ENCODE measurements at regions not wholly inside any gene's neighbourhood (a gene's known extent, or its start where the extent isn't known, plus 50 kb on each side); places are given as distances from the start of the nearest gene placed in this dataset.

- Histone ChIP-seq H3K27me3 (ENCODE audit: control insufficient read depth in 2 of 2, insufficient read depth in 2 of 2, low read length in 2 of 2) (no peaks in the 10 kb centered on the region), H3K27ac (ENCODE audit: low read depth in 2 of 2, low read length in 2 of 2) (no peak overlapping the region), H3K9ac (ENCODE audit: low read depth in 1 of 2, low read length in 2 of 2) (no peak overlapping the region), H3K4me1 (ENCODE audit: control insufficient read depth in 2 of 2, insufficient read depth in 2 of 2, low read length in 2 of 2) (no peaks in the 10 kb centered on the region), H3K9me3 (ENCODE audit: control insufficient read depth in 2 of 2, low read length in 2 of 2) (no peaks in the 10 kb centered on the region), H3K4me3 (ENCODE audit: low read length in 2 of 2) (no peak overlapping the region), H3K36me3 (ENCODE audit: control insufficient read depth in 2 of 2, insufficient read depth in 2 of 2, low read length in 2 of 2) (no peaks in the 10 kb centered on the region)
Measured at GRCh38 chr16:49051576-49051975, 230.1 kb downstream of the CBLN1 start.

- Histone ChIP-seq H3K27ac (ENCODE audit: low read depth in 2 of 2, low read length in 2 of 2) (no peak overlapping the region), H3K9ac (ENCODE audit: low read depth in 1 of 2, low read length in 2 of 2) (no peak overlapping the region), H3K4me1 (ENCODE audit: control insufficient read depth in 2 of 2, insufficient read depth in 2 of 2, low read length in 2 of 2) (no peaks in the 10 kb centered on the region), H3K27me3 (ENCODE audit: control insufficient read depth in 2 of 2, insufficient read depth in 2 of 2, low read length in 2 of 2) (no peaks in the 10 kb centered on the region), H3K9me3 (ENCODE audit: control insufficient read depth in 2 of 2, low read length in 2 of 2) (no peaks in the 10 kb centered on the region), H3K36me3 (ENCODE audit: control insufficient read depth in 2 of 2, insufficient read depth in 2 of 2, low read length in 2 of 2) (no peaks in the 10 kb centered on the region), H3K4me3 (ENCODE audit: low read length in 2 of 2) (no peak overlapping the region)
Measured at GRCh38 chr16:49050607-49051006, 231.0 kb downstream of the CBLN1 start.

- Histone ChIP-seq H3K27me3 (ENCODE audit: control insufficient read depth in 2 of 2, insufficient read depth in 2 of 2, low read length in 2 of 2) (no peaks in the 10 kb centered on the region), H3K27ac (ENCODE audit: low read depth in 2 of 2, low read length in 2 of 2) (no peak overlapping the region), H3K9ac (ENCODE audit: low read depth in 1 of 2, low read length in 2 of 2) (no peak overlapping the region), H3K4me3 (ENCODE audit: low read length in 2 of 2) (no peak overlapping the region), H3K9me3 (ENCODE audit: control insufficient read depth in 2 of 2, low read length in 2 of 2) (no peaks in the 10 kb centered on the region), H3K36me3 (ENCODE audit: control insufficient read depth in 2 of 2, insufficient read depth in 2 of 2, low read length in 2 of 2) (no peaks in the 10 kb centered on the region), H3K4me1 (ENCODE audit: control insufficient read depth in 2 of 2, insufficient read depth in 2 of 2, low read length in 2 of 2) (no peaks in the 10 kb centered on the region)
Measured at GRCh38 chr16:49049644-49050043, 232.0 kb downstream of the CBLN1 start.

GRCh38 chr16:49049191-49049590 is 232.4 kb downstream of the CBLN1 start:
- Histone ChIP-seq H3K27ac (ENCODE audit: low read depth in 2 of 2, low read length in 2 of 2) (no peak overlapping the region), H3K4me3 (ENCODE audit: low read length in 2 of 2) (no peak overlapping the region), H3K9ac (ENCODE audit: low read depth in 1 of 2, low read length in 2 of 2) (no peak overlapping the region), H3K36me3 (ENCODE audit: control insufficient read depth in 2 of 2, insufficient read depth in 2 of 2, low read length in 2 of 2) (no peaks in the 10 kb centered on the region), H3K9me3 (ENCODE audit: control insufficient read depth in 2 of 2, low read length in 2 of 2) (no peaks in the 10 kb centered on the region), H3K27me3 (ENCODE audit: control insufficient read depth in 2 of 2, insufficient read depth in 2 of 2, low read length in 2 of 2) (no peaks in the 10 kb centered on the region), H3K4me1 (ENCODE audit: control insufficient read depth in 2 of 2, insufficient read depth in 2 of 2, low read length in 2 of 2) (no peaks in the 10 kb centered on the region)

GRCh38 chr16:49048557-49048956 is 233.1 kb downstream of the CBLN1 start:
- H3K9me3 ChIP-seq (ENCODE audit: control insufficient read depth in 2 of 2, low read length in 2 of 2), result no peaks in the 10 kb centered on the region
- no peaks in the 10 kb centered on the region for H3K27me3 ChIP-seq (ENCODE audit: control insufficient read depth in 2 of 2, insufficient read depth in 2 of 2, low read length in 2 of 2)
- no peaks in the 10 kb centered on the region for H3K4me1 ChIP-seq (ENCODE audit: control insufficient read depth in 2 of 2, insufficient read depth in 2 of 2, low read length in 2 of 2)
- H3K9ac ChIP-seq (ENCODE audit: low read depth in 1 of 2, low read length in 2 of 2), result no peak overlapping the region
- no peak overlapping the region for H3K4me3 ChIP-seq (ENCODE audit: low read length in 2 of 2)
- no peak overlapping the region for H3K27ac ChIP-seq (ENCODE audit: low read depth in 2 of 2, low read length in 2 of 2)
- no peaks in the 10 kb centered on the region for H3K36me3 ChIP-seq (ENCODE audit: control insufficient read depth in 2 of 2, insufficient read depth in 2 of 2, low read length in 2 of 2)

GRCh38 chr16:49036126-49036525 is 245.5 kb downstream of the CBLN1 start:
- Histone ChIP-seq H3K4me3 (ENCODE audit: low read length in 2 of 2) (no peak overlapping the region), H3K9ac (ENCODE audit: low read depth in 1 of 2, low read length in 2 of 2) (no peak overlapping the region), H3K27me3 (ENCODE audit: control insufficient read depth in 2 of 2, insufficient read depth in 2 of 2, low read length in 2 of 2) (no peaks in the 10 kb centered on the region), H3K36me3 (ENCODE audit: control insufficient read depth in 2 of 2, insufficient read depth in 2 of 2, low read length in 2 of 2) (no peaks in the 10 kb centered on the region), H3K27ac (ENCODE audit: low read depth in 2 of 2, low read length in 2 of 2) (no peak overlapping the region), H3K4me1 (ENCODE audit: control insufficient read depth in 2 of 2, insufficient read depth in 2 of 2, low read length in 2 of 2) (no peaks in the 10 kb centered on the region), H3K9me3 (ENCODE audit: control insufficient read depth in 2 of 2, low read length in 2 of 2) (no peaks in the 10 kb centered on the region)

GRCh38 chr16:49027420-49027819 is 254.2 kb downstream of the CBLN1 start:
- Histone ChIP-seq H3K36me3 (ENCODE audit: control insufficient read depth in 2 of 2, insufficient read depth in 2 of 2, low read length in 2 of 2) (no peaks in the 10 kb centered on the region), H3K27ac (ENCODE audit: low read depth in 2 of 2, low read length in 2 of 2) (no peak overlapping the region), H3K27me3 (ENCODE audit: control insufficient read depth in 2 of 2, insufficient read depth in 2 of 2, low read length in 2 of 2) (no peaks in the 10 kb centered on the region), H3K4me3 (ENCODE audit: low read length in 2 of 2) (no peak overlapping the region), H3K4me1 (ENCODE audit: control insufficient read depth in 2 of 2, insufficient read depth in 2 of 2, low read length in 2 of 2) (no peaks in the 10 kb centered on the region), H3K9me3 (ENCODE audit: control insufficient read depth in 2 of 2, low read length in 2 of 2) (no peaks in the 10 kb centered on the region), H3K9ac (ENCODE audit: low read depth in 1 of 2, low read length in 2 of 2) (no peak overlapping the region)

- H3K36me3 ChIP-seq (ENCODE audit: control insufficient read depth in 2 of 2, insufficient read depth in 2 of 2, low read length in 2 of 2), result no peaks in the 10 kb centered on the region
- H3K27me3 ChIP-seq (ENCODE audit: control insufficient read depth in 2 of 2, insufficient read depth in 2 of 2, low read length in 2 of 2), result no peaks in the 10 kb centered on the region
- no peaks in the 10 kb centered on the region for H3K9me3 ChIP-seq (ENCODE audit: control insufficient read depth in 2 of 2, low read length in 2 of 2)
Measured at GRCh38 chr16:49026566-49027181, 255.0 kb downstream of the CBLN1 start.

GRCh38 chr16:49024896-49025295 is 256.7 kb downstream of the CBLN1 start:
- no peaks in the 10 kb centered on the region for H3K4me1 ChIP-seq (ENCODE audit: control insufficient read depth in 2 of 2, insufficient read depth in 2 of 2, low read length in 2 of 2)
- peaks cover 0 to 9% of the 10 kb centered on the region in 2 donors for H3K27me3 ChIP-seq (ENCODE audit: control insufficient read depth in 2 of 2, insufficient read depth in 2 of 2, low read length in 2 of 2)
- H3K36me3 ChIP-seq (ENCODE audit: control insufficient read depth in 2 of 2, insufficient read depth in 2 of 2, low read length in 2 of 2), result no peaks in the 10 kb centered on the region
- H3K9ac ChIP-seq (ENCODE audit: low read depth in 1 of 2, low read length in 2 of 2), result no peak overlapping the region
- H3K27ac ChIP-seq (ENCODE audit: low read depth in 2 of 2, low read length in 2 of 2), result no peak overlapping the region
- no peak overlapping the region for H3K4me3 ChIP-seq (ENCODE audit: low read length in 2 of 2)
- no peaks in the 10 kb centered on the region for H3K9me3 ChIP-seq (ENCODE audit: control insufficient read depth in 2 of 2, low read length in 2 of 2)

More at GRCh38 chr16:49026566-49027181, 255.0 kb downstream of the CBLN1 start:
- H3K9ac ChIP-seq (ENCODE audit: low read depth in 1 of 2, low read length in 2 of 2), result no peak overlapping the region
- H3K4me1 ChIP-seq (ENCODE audit: control insufficient read depth in 2 of 2, insufficient read depth in 2 of 2, low read length in 2 of 2), result no peaks in the 10 kb centered on the region
- no peak overlapping the region for H3K27ac ChIP-seq (ENCODE audit: low read depth in 2 of 2, low read length in 2 of 2)
- H3K4me3 ChIP-seq (ENCODE audit: low read length in 2 of 2), result no peak overlapping the region

- Histone ChIP-seq H3K36me3 (ENCODE audit: control insufficient read depth in 2 of 2, insufficient read depth in 2 of 2, low read length in 2 of 2) (no peaks in the 10 kb centered on the region), H3K4me1 (ENCODE audit: control insufficient read depth in 2 of 2, insufficient read depth in 2 of 2, low read length in 2 of 2) (no peaks in the 10 kb centered on the region), H3K9me3 (ENCODE audit: control insufficient read depth in 2 of 2, low read length in 2 of 2) (no peaks in the 10 kb centered on the region)
Measured at GRCh38 chr16:49024016-49024415, 257.6 kb downstream of the CBLN1 start.

GRCh38 chr16:49023050-49023449 is 258.6 kb downstream of the CBLN1 start:
- no peaks in the 10 kb centered on the region for H3K9me3 ChIP-seq (ENCODE audit: control insufficient read depth in 2 of 2, low read length in 2 of 2)
- H3K36me3 ChIP-seq (ENCODE audit: control insufficient read depth in 2 of 2, insufficient read depth in 2 of 2, low read length in 2 of 2), result no peaks in the 10 kb centered on the region
- no peaks in the 10 kb centered on the region for H3K4me1 ChIP-seq (ENCODE audit: control insufficient read depth in 2 of 2, insufficient read depth in 2 of 2, low read length in 2 of 2)
- no peak overlapping the region for H3K9ac ChIP-seq (ENCODE audit: low read depth in 1 of 2, low read length in 2 of 2)
- no peak overlapping the region for H3K4me3 ChIP-seq (ENCODE audit: low read length in 2 of 2)
- H3K27me3 ChIP-seq (ENCODE audit: control insufficient read depth in 2 of 2, insufficient read depth in 2 of 2, low read length in 2 of 2), result peaks cover 0 to 13% of the 10 kb centered on the region in 2 donors
- no peak overlapping the region for H3K27ac ChIP-seq (ENCODE audit: low read depth in 2 of 2, low read length in 2 of 2)

More at GRCh38 chr16:49024016-49024415, 257.6 kb downstream of the CBLN1 start:
- peaks cover 0 to 13% of the 10 kb centered on the region in 2 donors for H3K27me3 ChIP-seq (ENCODE audit: control insufficient read depth in 2 of 2, insufficient read depth in 2 of 2, low read length in 2 of 2)
- H3K27ac ChIP-seq (ENCODE audit: low read depth in 2 of 2, low read length in 2 of 2), result no peak overlapping the region
- no peak overlapping the region for H3K9ac ChIP-seq (ENCODE audit: low read depth in 1 of 2, low read length in 2 of 2)
- no peak overlapping the region for H3K4me3 ChIP-seq (ENCODE audit: low read length in 2 of 2)
